ENCODE measurements at regions not wholly inside any gene's neighbourhood (a gene's known extent, or its start where the extent isn't known, plus 50 kb on each side); places are given as distances from the start of the nearest gene placed in this dataset.

DNA sequence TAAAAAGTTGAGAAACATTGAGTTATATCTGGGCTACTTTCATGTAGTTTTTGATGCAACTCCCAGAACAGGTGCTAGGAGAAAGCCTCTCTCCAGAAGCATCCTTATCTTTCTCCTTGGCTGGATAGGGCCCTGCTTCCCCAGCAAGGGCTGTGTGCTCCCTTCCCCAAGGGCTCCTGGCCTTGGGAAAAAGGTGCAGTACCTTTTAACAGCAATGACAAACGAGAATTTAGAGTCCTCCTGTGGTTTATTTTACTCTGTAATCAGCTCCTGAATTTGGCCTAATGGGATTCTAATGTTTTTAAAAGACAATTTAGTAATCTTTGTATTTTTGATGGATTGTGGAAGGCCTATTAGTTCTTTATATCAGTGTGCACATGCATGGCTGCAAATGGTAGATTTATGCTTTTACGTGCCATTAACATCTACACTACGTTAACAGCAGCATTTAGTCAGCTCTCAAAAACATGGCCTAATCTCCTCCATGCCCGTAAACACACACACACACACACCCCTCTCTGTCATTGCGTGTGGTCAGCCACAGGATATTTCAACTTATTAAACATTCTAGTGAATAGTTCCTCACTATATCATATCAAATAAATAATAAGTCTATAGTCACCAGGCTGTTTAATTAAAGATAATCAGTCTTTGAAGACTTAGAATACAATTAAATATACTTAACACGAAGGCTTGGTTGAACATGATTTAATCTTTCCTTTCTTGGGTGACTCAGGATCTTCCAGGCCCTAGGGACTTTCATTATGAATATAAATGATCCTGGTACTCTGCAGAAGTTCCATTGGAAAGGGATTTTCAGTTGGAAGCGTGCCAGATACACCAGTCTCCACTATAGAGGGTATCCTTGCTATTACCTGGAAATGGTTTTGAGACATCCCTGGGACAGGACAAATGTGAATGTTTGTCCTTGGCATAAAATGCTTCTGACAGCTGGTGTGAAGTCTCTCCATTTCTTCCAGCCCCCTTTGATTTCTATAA, 181.4 kb upstream of the PWP1 start:
- intact Hi-C loops (cut with DNase I) = no loop called here
- Histone ChIP-seq H3K4me1 (replicated peaks) (no peaks in the 10 kb centered on the region), H3K27ac (no peak overlapping the region), H3K4me3 (no peak overlapping the region), H3K27me3 (replicated peaks; ENCODE audit: insufficient read depth) (no peaks in the 10 kb centered on the region), H3K36me3 (no peaks in the 10 kb centered on the region), H3K9me3 (no peaks in the 10 kb centered on the region)
- WGBS = 83% methylated on average over 7 of the region's 7 CpGs
- no peak for DNase-seq (ENCODE audit: low spot score)
- TF ChIP-seq POLR2AphosphoS5 (IDR thresholded peaks at IDR 0.05) = no peak
- TF ChIP-seq POLR2A (IDR thresholded peaks at IDR 0.05) = no peak
- no peak for TF ChIP-seq CTCF (IDR thresholded peaks at IDR 0.05)

DNA sequence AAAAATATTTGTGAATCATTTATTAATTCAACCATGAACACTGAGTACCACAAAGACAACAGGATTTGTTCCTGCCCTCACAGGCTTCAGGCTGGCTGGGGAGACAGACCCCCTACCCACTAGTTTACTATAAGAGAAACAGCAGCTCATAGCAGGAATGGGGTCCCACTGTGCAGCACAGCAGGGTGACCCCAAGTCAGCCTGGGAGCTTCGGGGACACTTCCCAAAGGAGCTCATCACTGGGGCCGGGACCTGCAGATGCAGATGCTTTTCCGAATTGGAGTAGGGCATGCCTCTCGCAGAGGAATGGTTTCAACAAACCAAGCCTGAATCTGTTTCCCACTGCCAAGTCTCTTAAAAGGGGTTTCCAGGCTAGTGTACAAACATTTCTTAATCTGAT, 176.2 kb upstream of the PWP1 start:
- intact Hi-C loops (cut with DNase I) = no loop called here
- Histone ChIP-seq H3K4me1 (replicated peaks) (no peaks in the 10 kb centered on the region), H3K27me3 (replicated peaks; ENCODE audit: insufficient read depth) (no peaks in the 10 kb centered on the region), H3K36me3 (no peaks in the 10 kb centered on the region), H3K27ac (no peak overlapping the region), H3K4me3 (no peak overlapping the region), H3K9me3 (no peaks in the 10 kb centered on the region)
- 24% methylated on average over 4 of the region's 4 CpGs for WGBS
- DNase-seq (ENCODE audit: low spot score) = no peak
- TF ChIP-seq CTCF (IDR thresholded peaks at IDR 0.05) (no peak), POLR2A (IDR thresholded peaks at IDR 0.05) (no peak), POLR2AphosphoS5 (IDR thresholded peaks at IDR 0.05) (no peak)

DNA sequence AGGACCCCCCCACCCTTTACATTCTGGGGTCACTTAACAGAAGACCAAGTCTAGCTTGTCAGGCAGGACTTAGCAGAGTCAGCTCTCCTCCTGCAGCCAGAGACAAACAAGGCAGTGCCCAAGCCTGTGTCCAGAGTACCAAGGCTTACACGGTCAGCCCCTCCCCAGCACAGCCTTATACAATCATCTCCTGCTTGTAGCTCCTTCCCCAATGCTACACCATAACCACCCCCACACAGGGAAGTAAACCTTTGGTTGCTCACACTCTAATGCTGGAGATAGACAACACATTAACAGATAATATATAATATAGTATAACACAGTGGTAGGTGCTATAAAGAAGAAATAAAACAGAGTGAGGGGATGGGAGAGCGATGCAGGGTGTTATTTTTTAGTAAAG, 175.4 kb upstream of the PWP1 start:
- no peak for TF ChIP-seq CTCF (IDR thresholded peaks at IDR 0.05)
- no peak for TF ChIP-seq POLR2A (IDR thresholded peaks at IDR 0.05)
- TF ChIP-seq POLR2AphosphoS5 (IDR thresholded peaks at IDR 0.05) = no peak

DNA sequence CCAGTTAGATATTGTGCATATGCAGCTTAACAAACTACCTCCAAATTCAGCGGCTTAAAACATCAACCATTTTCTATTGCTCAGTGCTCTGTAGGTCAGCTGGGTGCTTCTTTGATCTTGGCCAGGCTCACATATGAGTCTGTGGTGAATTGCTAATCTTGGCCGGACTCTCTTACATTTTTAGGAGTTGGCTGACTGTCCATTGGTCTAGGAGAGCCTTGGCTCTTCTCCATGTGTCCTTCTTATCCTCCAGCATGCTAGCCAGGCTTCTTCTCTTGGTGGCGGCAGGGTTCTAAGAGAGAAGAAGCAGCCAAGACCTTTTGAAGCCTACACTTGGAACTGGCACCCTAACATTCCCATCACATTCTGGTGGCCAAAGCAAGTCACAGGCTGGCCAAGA, 174.3 kb upstream of the PWP1 start:
- no peaks in the 10 kb centered on the region for H3K36me3 ChIP-seq
- H3K4me3 ChIP-seq = no peak overlapping the region
- H3K4me1 ChIP-seq (replicated peaks) = no peaks in the 10 kb centered on the region
- no peak for DNase-seq (ENCODE audit: low spot score)
- H3K27me3 ChIP-seq (replicated peaks; ENCODE audit: insufficient read depth) = no peaks in the 10 kb centered on the region
- intact Hi-C loops (cut with DNase I) = no loop called here
- WGBS = 53% methylated on average over 3 of the region's 3 CpGs
- no peak overlapping the region for H3K27ac ChIP-seq
- H3K9me3 ChIP-seq = no peaks in the 10 kb centered on the region
- TF ChIP-seq POLR2A (IDR thresholded peaks at IDR 0.05) (no peak), POLR2AphosphoS5 (IDR thresholded peaks at IDR 0.05) (no peak), CTCF (IDR thresholded peaks at IDR 0.05) (no peak)

More for the DNA sequence above, 175.4 kb upstream of the PWP1 start:
- no peaks in the 10 kb centered on the region for H3K27me3 ChIP-seq (replicated peaks; ENCODE audit: insufficient read depth)
- no peak overlapping the region for H3K4me3 ChIP-seq
- H3K27ac ChIP-seq = no peak overlapping the region
- H3K9me3 ChIP-seq = no peaks in the 10 kb centered on the region
- DNase-seq (ENCODE audit: low spot score) = no peak
- intact Hi-C loops (cut with DNase I) = no loop called here
- no peaks in the 10 kb centered on the region for H3K4me1 ChIP-seq (replicated peaks)
- WGBS = 68% methylated on average over 2 of the region's 2 CpGs
- no peaks in the 10 kb centered on the region for H3K36me3 ChIP-seq

DNA sequence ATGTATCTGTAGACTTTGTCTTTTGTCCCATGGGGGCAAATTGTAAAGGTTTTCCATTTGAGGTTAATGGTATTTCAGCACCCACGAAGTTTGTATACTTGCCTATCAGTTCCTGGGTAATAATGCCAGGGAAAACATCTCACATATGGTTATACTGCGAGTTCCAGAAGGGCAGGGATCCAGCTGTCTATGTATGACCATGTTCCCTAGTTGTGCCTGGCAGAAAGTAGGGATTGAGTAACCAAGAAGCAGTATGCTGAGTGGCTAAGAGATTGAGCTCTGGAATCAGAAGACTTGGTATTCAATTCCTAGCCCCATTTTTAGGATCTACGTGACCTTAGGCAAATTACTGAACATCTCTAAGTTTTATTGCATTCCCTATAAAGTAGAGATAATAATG, 173.2 kb upstream of the PWP1 start:
- Histone ChIP-seq H3K27ac (no peak overlapping the region), H3K4me3 (no peak overlapping the region), H3K9me3 (no peaks in the 10 kb centered on the region), H3K36me3 (no peaks in the 10 kb centered on the region), H3K4me1 (replicated peaks) (no peaks in the 10 kb centered on the region), H3K27me3 (replicated peaks; ENCODE audit: insufficient read depth) (no peaks in the 10 kb centered on the region)
- DNase-seq (ENCODE audit: low spot score) = no peak
- intact Hi-C loops (cut with DNase I) = no loop called here
- TF ChIP-seq CTCF (IDR thresholded peaks at IDR 0.05) (no peak), POLR2AphosphoS5 (IDR thresholded peaks at IDR 0.05) (no peak), POLR2A (IDR thresholded peaks at IDR 0.05) (no peak)
- 54% methylated on average over 3 of the region's 3 CpGs for WGBS
